ENCODE measurements at regions not wholly inside any gene's neighbourhood (a gene's known extent, or its start where the extent isn't known, plus 50 kb on each side); places are given as distances from the start of the nearest gene placed in this dataset.

DNA sequence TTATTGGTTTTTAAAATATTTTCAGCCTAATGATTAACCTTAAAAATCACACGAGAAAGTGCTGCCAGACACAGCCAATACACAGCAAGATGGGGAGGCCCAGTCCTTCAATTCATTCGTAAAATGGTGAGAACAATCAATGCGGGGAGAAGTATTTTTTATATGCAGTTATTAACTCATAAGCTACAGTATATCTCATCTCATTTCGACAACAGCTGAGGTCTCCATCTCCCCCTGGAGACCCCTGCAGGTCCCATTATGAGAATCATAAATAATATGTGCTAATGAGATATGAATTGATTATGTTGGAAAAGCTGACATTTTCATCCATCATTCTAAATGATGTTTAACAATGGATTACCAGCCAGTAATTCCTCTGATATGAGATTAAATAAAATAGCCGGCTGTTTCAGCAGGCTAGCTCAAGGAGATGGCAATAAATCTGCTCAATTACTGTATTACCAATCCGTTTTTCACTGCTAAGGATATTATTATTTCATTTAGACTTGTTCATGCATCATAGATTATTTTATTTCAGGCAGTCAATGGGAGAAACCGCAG lies 535.8 kb downstream of the GALR1 start:
- POLR2A ChIA-PET, result no interaction called here
- CTCF ChIA-PET, result no interaction called here

DNA sequence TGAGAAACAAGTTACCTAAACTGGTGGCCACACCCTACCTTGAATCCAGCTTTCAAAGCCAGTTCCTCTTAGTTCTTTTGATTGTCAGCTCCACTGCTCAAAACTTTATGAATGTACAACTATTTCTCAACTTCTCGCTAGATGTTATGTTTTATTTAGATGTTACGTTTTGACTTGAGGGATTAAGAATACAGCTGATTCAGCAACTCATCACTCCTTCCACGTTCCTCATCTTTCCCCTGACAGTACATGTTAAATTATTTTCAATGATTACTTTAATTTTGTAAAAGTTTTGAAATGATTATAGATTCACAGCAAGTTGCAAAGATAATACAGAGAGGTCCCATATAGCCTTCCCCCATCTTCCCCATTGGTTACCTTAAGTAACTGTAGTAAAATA lies 553.4 kb downstream of the GALR1 start:
- ChIA-PET POLR2A (no interaction called here), CTCF (no interaction called here)

DNA sequence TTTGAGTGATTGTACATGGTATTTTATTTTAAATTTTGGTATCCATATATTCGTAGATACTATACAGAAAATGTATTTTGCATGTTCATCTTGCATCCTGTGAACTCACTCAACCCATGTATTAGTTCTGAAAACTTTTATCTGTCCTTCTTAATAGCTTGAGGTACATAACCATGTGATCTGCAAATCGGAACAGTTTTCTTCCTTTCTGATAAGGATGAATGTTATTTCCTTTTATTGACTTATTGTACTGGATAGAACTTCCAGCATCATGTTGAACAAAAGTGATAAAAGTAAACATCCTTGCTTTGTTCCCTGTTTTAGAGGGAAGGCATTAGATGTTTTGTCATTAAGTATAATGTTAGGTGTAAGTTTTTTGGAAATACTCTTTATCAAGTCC lies 554.7 kb downstream of the GALR1 start:
- POLR2A ChIA-PET, result no interaction called here
- CTCF ChIA-PET, result no interaction called here

DNA sequence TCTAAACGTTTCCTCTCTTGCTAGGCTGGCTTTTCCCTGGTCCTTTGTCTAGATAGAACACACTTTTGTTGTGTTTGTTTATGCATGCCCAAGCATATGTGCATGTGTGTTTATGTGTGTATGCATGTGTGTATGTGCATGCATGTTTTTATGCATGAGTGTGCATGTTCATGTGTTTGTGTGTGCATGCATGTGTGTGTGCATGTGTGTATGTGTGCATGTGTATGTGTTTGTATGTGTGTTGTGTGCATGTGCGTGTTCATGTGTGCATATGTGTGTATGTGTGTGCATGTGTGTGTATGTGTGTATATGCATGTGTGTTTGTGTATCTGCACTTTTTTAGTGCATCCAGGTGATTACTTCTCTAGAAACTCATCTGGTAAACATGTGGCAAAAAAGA lies 558.0 kb downstream of the GALR1 start:
- ChIA-PET CTCF (no interaction called here), POLR2A (no interaction called here)

DNA sequence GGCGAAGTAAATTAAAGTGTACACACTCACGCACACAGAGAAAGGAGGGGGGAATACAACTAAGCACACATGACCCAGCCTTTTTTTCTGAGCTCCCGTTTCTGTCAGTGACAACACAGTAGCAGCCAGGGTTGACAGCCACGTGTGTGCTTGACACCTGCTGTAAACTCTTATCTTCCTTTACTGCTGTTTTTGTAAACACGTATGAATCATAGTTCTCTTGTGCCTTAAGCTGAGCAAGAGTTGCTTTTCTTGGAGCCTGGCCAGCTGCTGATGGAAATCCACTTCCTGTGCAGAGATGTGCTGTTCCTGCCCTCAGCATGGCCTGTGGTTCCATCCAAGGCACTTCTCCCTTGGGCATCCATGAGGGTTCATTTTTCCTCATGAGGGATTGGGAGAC lies 561.9 kb downstream of the GALR1 start:
- ChIA-PET CTCF (no interaction called here), POLR2A (no interaction called here)

DNA sequence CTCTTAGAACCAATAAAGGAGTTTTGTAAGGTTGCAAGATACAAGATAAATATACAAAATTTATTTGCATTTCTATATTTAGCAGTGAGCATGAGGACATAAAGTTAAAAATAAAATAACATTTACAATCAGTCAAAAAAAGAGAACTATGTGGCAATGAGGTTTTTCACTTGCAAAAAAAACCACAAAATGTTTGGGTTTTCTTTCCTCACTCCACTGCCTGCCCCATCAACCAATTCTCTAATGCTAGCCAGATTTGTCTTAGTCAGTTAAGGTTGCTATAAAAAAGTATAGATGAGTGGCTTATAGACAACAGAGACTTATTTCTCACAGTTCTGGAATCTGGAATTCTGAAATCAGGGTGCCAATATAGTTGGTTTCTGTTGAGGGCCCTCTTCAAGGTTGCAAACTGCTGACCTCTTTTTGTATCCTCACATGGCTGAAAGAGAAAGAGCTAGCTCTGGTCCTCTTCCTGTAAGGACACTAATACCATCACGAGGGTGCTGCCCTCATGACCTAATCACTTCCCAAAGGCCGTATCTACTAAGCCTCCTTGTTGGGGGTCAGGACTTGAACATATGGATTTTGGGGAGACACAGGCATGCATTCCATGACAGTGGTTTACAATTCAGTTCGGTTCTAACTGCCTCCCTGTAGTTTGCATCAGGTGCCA lies 566.2 kb downstream of the GALR1 start:
- CTCF ChIA-PET, result no interaction called here
- POLR2A ChIA-PET, result no interaction called here

DNA sequence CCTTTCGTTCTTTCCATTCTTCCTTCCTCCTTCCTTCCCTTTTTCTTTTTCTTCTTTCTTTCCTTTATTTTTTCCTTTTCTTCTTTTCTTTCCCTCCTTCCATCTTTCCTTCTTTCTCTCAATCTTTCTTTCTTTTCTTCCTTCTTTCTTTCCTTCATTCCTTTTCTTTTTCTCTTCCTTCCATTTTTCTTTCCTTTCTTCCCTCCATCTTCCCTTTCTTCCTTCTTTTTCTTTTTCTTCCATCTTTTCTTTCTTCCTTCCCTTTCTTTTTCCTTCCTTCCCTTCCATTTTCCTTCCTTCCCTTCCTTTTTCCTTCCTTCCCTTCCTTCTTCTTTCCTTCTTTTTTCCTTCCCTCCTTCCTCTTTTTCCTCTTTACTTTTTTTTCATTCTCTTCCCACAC lies 568.7 kb downstream of the GALR1 start:
- POLR2A ChIA-PET, result no interaction called here
- CTCF ChIA-PET, result no interaction called here

DNA sequence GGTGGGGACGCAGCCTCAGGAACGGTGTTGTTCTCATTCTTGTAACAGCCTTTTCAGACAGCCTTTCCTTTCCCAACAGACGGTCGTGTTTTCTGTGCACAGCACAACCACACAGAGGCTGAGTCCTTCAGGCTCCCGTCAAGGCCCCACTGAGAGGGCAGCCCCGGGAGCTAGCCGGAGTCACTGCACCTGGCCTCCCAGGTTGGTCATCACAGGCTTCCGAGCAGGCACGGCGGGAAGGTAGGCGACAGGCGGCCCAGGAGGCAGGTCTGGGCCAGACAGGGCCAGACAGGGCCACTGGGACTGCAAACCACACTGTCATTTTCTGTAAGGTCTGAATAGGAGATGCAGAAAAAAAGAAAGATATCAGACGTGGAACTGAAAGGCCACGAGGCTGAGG lies 570.8 kb downstream of the GALR1 start:
- POLR2A ChIA-PET, result no interaction called here
- CTCF ChIA-PET, result no interaction called here

DNA sequence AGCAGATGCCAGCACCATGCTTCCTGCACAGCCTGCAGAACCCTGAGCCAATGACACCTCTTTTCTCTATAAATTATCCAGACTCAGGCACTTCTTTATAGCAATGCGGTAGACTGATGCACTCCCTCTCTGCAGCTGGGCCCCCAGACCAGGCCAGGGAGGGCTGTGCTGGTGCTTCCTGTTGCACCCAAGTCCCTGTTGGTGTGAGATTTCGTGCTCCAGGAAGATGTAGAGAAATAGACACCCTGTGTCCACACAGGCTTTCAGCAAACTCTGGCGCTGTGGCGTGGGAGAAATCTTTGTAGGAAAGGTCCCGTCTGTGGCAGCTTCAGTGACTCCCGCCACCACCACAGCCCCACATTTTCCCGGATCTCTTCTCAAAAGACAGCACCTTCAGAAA lies 572.2 kb downstream of the GALR1 start:
- ChIA-PET POLR2A (no interaction called here), CTCF (no interaction called here)

DNA sequence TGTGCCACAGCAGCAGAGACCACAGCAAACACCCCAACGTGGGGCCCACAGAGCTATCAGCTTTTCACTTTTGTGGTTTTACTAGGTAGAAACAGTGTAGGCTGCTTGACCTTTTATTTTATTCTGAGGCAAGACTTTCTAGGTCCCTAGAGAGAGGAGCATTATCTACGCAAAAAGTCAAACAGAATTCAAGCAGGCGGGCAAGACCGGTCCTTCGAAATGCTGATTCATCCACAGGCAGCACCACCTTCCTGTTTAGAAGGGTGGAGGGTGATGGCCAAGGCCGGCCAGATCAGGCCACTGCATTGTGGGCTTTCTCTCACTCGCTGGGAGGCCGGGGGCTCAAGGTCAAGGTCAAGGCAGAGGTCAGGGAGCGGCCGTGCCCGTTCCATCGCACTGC lies 573.0 kb downstream of the GALR1 start:
- ChIA-PET CTCF (no interaction called here), POLR2A (no interaction called here)

DNA sequence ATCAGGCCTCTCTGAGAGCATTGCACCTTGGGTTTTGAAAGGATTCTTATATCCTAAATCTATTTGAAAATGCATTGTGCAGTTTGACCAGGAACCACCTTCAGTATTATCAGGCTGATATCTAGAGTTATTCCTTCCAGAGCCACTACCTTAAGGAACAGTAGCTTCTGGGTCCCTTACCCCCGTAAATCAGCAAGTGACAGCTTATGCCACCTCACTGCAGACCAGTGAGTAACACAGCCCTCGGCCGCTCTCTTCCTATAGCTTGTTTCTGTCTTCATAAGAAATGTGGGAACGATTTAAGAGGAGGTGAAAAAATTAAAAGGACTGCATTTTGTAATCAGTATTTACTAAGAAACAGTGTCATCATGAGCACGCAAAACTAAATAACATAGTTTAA lies 584.2 kb downstream of the GALR1 start:
- ChIA-PET POLR2A (no interaction called here), CTCF (no interaction called here)

DNA sequence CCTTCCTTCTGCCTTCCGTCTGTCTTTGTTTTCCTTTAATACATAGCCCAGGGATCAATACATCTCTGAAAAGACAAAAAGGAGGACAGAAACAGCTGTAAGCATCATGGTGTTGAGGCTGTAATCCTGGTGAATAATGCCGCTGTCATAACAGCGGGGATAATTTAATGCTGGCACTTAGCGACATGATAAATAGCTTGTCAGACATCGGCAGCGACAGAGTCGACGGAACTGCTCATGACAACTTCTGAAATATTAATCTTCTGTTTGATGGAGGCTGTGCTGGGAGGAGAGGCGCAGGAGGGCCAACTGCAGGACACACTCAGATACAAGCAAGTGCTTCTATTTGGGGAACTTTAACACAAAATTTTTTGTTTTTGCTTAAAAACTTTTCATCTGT lies 602.2 kb downstream of the GALR1 start:
- CTCF ChIA-PET, result no interaction called here
- POLR2A ChIA-PET, result no interaction called here

DNA sequence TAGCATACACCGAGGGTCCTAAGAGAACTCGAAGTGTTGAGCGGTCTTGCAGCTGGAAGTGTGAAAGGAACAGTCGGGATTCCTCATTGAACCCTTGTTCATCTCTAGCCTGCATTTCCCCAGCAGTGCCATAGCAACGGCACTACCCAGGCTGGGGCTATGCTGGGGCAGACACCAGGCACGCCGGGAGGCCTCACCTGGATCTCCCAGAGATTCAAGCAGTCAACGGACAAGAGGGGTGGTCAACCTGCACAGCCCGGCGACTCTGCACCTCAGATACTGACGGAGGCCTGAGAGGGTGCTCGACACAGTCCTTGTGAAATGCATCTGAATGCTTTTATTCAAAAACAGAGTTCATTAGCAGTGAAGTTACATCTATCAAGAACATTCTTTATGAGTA lies 604.2 kb downstream of the GALR1 start:
- CTCF ChIA-PET, result no interaction called here

DNA sequence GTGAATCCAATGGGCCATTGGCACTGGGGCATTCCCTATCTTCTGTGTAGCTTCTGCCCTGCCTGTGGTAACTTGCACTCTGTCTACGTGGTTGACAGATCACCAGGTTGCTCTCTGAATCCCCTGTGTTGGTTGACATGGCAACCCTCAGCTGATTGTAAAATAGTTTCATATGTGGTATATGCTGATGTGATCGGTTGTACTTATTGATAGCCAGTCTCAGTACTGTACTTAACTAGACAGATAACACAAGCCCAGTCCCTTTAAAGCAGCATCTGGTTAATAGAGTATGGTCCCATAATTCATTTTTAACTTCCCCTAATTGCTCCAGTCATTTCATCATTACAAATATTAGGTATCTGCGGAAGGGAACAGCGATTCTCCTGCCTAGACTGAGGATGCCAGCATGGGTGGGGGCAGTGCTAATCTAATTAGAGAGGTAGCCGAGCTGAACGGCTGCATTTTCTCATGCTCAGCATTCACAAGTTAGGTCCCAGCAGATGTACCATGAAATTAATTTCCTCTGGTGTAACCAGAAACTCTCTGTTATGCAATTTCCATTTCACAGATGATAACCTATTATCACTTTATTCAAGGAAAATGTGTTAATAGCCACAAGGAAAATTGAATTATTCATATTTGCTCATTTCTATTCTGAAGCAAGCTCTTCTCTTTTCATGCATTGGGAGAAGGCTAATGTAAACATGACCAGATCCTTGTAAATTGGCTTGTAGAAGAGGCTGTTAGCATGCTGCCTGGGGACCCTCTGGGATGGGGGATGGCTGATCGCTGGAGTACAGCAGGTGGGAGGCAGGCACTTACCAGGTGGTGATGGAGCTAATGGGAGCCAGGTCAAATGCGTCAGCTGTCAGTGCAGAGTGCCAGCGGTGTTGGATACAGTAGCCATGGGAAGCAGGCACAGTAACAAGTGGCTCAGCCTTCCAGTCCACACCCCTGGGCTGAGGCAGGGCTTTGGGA lies 608.3 kb downstream of the GALR1 start:
- CTCF ChIA-PET, result no interaction called here

More for the DNA sequence above, 604.2 kb downstream of the GALR1 start:
- POLR2A ChIA-PET, result no interaction called here

DNA sequence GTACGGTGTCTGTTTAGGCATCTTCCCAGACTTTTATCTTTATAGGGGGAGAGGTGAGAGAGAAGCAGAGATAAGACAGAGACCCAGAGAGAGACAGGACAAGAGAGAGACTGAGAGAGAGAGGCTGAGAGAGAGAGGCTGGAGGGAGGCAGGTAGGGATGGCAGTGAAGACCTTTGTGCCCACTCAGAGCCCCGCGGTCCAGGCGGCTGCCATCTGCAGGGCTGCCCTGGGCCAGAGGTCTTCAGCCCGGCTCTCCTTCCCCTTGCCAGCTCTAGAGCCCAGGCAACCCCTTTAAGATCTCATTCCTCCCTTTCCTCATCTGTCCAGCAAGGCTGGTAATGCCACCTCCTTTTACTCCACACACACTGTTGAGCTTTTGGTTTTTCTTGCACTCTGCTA lies 610.0 kb downstream of the GALR1 start:
- POLR2A ChIA-PET, result no interaction called here
- CTCF ChIA-PET, result no interaction called here

More for the DNA sequence above, 608.3 kb downstream of the GALR1 start:
- POLR2A ChIA-PET, result no interaction called here

DNA sequence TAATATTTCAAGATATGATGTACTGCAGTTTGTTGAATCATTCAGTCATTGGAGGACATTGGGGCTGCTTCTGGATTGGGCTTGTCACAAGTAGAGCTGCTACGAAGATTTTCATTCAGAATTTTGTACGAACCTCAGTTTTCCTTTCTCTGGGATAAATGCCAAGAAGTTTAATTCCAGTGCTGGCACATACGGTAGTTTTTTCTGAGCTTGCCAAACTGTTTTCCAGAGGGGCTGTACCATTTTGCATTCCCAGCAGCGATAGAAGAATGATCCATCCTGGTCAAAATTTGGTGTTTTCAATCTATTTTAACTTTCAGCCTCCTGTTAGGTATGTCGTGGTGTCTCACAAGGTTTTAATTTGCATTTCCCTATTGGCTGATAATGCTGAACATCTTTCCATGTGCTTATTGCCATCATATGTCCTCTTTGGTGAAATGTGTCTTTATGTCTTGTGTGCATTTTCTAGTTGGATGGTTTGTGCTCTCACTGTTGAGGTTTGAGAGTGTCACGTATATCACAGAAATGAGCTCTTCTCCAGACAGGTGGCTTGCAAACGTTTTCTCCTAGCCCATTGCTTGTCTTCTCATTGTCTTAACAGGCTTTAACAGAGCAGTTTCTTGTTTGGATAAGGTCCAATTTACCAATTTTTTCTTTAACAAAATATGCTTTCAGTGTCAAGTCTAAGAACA lies 612.6 kb downstream of the GALR1 start:
- CTCF ChIA-PET, result no interaction called here

DNA sequence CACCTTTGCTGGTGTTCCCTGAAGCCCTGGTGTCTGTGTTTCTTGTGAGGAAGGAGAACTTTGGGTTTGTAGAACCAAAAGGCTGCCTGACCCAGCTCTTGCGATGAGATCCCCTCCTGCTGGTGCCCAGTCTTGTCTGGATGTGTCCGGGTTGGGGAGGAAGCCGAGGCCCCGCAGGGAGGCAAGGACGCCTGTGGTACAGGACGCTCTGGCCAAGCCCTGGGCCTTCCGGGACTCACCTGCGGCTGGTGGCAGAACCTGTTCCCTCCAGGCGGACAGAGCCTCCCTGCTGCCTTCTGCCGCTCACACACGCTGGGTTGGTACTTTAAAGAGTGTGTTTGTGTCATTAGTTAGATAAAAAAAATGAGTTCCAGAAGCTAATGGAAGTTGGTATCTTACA lies 616.2 kb downstream of the GALR1 start:
- CTCF ChIA-PET, result no interaction called here
- POLR2A ChIA-PET, result no interaction called here

More for the DNA sequence above, 612.6 kb downstream of the GALR1 start:
- POLR2A ChIA-PET, result no interaction called here

DNA sequence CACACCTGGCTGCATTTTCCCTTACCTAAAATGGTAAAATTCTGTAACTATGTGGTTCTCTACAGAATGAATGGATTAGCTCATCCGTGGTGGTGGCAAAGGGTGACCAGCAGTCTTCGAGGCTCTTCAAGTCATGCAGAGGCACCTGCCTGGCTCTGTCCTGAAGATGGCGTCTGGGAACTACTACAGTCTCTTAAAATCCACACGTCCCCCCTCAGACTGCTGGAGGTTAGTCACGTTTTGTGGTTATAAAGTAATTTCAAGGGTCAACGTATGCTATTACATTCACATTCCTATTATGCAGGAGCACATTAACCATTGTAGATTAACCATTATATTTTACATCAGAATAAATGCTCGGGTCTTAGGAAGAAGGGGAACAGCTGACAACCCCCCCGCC lies 616.7 kb downstream of the GALR1 start:
- ChIA-PET POLR2A (no interaction called here), CTCF (no interaction called here)

DNA sequence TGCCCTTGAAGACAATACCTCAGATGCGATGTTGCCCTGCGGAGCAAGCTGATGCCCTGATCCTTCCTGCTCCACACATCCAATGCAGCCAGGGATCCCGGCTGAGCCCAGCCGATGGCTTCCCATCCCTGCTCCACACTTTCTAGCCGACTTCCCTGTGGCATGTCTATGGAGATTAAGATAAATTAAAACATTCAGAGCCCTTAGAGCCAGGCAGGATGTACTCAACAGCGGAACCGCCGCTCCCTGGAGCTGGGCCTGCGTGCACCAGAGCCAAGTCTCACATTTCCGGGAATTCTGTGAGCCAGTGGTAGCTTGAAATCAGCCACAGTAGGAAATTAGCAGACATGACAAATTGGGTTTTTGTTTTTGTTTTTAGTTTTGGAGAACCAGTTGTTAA lies 620.6 kb downstream of the GALR1 start:
- ChIA-PET CTCF (no interaction called here), POLR2A (no interaction called here)

DNA sequence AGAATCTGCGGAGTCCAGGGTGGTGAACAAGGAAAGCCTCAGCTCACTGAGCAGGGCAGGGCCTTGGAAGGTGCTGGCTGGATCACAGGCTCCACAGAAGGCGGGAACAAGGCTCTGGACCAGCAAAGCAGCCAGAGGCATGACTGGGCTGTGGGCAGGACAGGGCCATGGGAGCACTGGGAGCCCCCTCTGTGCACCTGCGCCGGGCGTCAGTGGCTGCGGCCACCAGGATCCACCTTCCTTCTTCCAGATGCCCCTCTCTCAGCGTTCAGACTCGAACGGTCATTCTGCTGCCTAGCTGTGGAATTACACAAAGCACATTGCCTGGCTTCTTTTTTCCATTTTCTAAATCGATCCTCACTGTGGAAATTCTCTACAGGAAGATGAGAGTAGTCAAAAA lies 621.2 kb downstream of the GALR1 start:
- ChIA-PET CTCF (interaction anchor here (1.5 kb wide), 1 partner anchor 9 kb away, joined by 4 read pairs; no protein-coding TSS in a partner anchor), POLR2A (no interaction called here)

DNA sequence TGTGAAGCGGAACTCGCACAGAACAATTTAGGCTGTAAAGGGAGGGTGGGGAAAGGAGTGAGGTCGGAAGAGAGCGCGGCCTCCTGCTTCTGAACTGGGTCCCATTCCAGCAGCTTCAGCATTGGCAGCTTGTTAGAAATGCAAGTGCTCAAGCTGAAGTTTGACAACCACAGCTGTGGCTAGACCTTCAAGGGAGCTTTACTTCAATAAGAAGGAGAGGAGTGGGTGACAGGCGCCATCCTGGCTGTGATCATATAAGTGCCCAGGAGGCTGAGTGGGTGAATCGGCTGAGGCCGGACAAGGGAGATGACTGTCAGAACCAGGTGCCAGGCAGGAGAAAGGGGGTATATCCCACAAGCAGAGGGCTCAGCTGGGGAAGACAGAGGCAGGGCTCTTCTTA lies 622.5 kb downstream of the GALR1 start:
- ChIA-PET CTCF (interaction anchor here (1.5 kb wide), 1 partner anchor 8 kb away, joined by 4 read pairs; no protein-coding TSS in a partner anchor), POLR2A (no interaction called here)
